ENCODE measurements at regions not wholly inside any gene's neighbourhood (a gene's known extent, or its start where the extent isn't known, plus 50 kb on each side); places are given as distances from the start of the nearest gene placed in this dataset.
A peak's percentile ranks its signal among the peaks of the same experiment; 100 is the strongest.

DNA sequence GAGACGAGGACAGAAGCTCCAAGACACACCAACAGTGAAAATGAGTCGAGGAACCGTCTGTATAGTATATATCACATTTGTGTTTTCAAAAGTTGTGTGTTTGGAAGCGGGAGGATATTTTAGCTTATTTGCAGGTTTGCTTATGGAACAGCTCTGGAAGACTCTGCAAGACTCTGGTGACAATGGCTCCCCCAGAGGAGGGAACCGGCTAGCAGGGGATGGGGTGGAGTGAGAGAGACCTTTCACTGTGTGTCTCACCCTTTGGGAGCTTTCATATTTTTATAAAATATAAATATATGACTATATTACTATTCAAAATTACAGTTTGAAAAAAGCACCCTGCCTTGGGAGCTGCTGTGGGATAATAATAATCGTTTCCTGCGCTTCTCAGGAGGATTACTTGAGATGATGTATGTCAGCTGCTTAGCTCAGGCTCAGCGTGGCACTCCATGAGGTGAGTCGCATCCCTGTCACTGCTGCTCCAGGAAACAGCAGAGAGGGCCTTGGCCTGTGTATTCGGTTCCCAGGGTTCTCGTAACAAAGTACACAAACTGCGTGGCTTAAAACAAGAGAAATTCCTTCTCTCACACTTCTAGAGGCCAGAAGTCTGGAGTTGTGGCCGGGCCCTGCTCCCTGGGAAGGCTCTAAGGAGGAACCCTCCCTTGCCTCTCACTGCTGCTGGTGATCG lies 183.9 kb downstream of the FAM43A start:
- Mint-ChIP-seq H3K27ac (no peak overlapping the region), H3K36me3 (ENCODE audit: low read depth) (no peaks in the 10 kb centered on the region), H3K9me3 (no peaks in the 10 kb centered on the region; the same call in 2 of the 3 replicates), H3K4me3 (no peak overlapping the region), H3K4me1 (peaks cover 24% of the 10 kb centered on the region), H3K27me3 (ENCODE audit: insufficient read depth, low read depth, poor library complexity) (no peaks in the 10 kb centered on the region)
- H2AFZ ChIP-seq = no peak overlapping the region
- H3F3A ChIP-seq (replicated peaks; ENCODE audit: low read depth) = no peaks in the 10 kb centered on the region
- no peaks in the 10 kb centered on the region for H3K79me2 ChIP-seq (replicated peaks; ENCODE audit: insufficient read depth)
- no peak for DNase-seq (ENCODE audit: low spot score)
- peaks cover 18% of the 10 kb centered on the region for H3K4me1 ChIP-seq (ENCODE audit: insufficient read depth)
- 0 out of 2 replicates have a peak, but pooled peaks cover 4% of the 10 kb centered on the region for H3K9me2 ChIP-seq (ENCODE audit: insufficient read depth)
- no peaks in the 10 kb centered on the region for H3K36me3 ChIP-seq (ENCODE audit: insufficient read depth)
- no peak overlapping the region for H3K27ac ChIP-seq (ENCODE audit: low read depth)
- ATAC-seq = no peak
- no peaks in the 10 kb centered on the region for H4K20me1 ChIP-seq (replicated peaks; ENCODE audit: insufficient read depth)
- no peaks in the 10 kb centered on the region for H3K27me3 ChIP-seq (ENCODE audit: insufficient read depth)
- TF ChIP-seq, protein P1, sequence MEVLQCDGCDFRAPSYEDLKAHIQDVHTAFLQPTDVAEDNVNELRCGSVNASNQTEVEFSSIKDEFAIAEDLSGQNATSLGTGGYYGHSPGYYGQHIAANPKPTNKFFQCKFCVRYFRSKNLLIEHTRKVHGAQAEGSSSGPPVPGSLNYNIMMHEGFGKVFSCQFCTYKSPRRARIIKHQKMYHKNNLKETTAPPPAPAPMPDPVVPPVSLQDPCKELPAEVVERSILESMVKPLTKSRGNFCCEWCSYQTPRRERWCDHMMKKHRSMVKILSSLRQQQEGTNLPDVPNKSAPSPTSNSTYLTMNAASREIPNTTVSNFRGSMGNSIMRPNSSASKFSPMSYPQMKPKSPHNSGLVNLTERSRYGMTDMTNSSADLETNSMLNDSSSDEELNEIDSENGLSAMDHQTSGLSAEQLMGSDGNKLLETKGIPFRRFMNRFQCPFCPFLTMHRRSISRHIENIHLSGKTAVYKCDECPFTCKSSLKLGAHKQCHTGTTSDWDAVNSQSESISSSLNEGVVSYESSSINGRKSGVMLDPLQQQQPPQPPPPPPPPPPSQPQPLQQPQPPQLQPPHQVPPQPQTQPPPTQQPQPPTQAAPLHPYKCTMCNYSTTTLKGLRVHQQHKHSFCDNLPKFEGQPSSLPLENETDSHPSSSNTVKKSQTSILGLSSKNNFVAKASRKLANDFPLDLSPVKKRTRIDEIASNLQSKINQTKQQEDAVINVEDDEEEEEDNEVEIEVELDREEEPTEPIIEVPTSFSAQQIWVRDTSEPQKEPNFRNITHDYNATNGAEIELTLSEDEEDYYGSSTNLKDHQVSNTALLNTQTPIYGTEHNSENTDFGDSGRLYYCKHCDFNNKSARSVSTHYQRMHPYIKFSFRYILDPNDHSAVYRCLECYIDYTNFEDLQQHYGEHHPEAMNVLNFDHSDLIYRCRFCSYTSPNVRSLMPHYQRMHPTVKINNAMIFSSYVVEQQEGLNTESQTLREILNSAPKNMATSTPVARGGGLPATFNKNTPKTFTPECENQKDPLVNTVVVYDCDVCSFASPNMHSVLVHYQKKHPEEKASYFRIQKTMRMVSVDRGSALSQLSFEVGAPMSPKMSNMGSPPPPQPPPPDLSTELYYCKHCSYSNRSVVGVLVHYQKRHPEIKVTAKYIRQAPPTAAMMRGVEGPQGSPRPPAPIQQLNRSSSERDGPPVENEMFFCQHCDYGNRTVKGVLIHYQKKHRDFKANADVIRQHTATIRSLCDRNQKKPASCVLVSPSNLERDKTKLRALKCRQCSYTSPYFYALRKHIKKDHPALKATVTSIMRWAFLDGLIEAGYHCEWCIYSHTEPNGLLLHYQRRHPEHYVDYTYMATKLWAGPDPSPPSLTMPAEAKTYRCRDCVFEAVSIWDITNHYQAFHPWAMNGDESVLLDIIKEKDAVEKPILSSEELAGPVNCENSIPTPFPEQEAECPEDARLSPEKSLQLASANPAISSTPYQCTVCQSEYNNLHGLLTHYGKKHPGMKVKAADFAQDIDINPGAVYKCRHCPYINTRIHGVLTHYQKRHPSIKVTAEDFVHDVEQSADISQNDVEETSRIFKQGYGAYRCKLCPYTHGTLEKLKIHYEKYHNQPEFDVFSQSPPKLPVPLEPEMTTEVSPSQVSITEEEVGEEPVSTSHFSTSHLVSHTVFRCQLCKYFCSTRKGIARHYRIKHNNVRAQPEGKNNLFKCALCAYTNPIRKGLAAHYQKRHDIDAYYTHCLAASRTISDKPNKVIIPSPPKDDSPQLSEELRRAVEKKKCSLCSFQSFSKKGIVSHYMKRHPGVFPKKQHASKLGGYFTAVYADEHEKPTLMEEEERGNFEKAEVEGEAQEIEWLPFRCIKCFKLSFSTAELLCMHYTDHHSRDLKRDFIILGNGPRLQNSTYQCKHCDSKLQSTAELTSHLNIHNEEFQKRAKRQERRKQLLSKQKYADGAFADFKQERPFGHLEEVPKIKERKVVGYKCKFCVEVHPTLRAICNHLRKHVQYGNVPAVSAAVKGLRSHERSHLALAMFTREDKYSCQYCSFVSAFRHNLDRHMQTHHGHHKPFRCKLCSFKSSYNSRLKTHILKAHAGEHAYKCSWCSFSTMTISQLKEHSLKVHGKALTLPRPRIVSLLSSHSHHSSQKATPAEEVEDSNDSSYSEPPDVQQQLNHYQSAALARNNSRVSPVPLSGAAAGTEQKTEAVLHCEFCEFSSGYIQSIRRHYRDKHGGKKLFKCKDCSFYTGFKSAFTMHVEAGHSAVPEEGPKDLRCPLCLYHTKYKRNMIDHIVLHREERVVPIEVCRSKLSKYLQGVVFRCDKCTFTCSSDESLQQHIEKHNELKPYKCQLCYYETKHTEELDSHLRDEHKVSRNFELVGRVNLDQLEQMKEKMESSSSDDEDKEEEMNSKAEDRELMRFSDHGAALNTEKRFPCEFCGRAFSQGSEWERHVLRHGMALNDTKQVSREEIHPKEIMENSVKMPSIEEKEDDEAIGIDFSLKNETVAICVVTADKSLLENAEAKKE (CRISPR knock-in tag; IDR thresholded peaks at IDR 0.05) = no peak
- TF ChIP-seq, protein P2, sequence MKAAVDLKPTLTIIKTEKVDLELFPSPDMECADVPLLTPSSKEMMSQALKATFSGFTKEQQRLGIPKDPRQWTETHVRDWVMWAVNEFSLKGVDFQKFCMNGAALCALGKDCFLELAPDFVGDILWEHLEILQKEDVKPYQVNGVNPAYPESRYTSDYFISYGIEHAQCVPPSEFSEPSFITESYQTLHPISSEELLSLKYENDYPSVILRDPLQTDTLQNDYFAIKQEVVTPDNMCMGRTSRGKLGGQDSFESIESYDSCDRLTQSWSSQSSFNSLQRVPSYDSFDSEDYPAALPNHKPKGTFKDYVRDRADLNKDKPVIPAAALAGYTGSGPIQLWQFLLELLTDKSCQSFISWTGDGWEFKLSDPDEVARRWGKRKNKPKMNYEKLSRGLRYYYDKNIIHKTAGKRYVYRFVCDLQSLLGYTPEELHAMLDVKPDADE (IDR thresholded peaks at IDR 0.05) = no peak
- TF ChIP-seq, protein P3, sequence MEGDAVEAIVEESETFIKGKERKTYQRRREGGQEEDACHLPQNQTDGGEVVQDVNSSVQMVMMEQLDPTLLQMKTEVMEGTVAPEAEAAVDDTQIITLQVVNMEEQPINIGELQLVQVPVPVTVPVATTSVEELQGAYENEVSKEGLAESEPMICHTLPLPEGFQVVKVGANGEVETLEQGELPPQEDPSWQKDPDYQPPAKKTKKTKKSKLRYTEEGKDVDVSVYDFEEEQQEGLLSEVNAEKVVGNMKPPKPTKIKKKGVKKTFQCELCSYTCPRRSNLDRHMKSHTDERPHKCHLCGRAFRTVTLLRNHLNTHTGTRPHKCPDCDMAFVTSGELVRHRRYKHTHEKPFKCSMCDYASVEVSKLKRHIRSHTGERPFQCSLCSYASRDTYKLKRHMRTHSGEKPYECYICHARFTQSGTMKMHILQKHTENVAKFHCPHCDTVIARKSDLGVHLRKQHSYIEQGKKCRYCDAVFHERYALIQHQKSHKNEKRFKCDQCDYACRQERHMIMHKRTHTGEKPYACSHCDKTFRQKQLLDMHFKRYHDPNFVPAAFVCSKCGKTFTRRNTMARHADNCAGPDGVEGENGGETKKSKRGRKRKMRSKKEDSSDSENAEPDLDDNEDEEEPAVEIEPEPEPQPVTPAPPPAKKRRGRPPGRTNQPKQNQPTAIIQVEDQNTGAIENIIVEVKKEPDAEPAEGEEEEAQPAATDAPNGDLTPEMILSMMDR (conservative IDR thresholded peaks at IDR 0.05; ENCODE audit: low read depth in 2 of 2) = 0 out of 4 replicates have a peak, but pooled peaks of 1 of the 2 experiments have one; percentile 8
- no peak overlapping the region for H3K4me2 ChIP-seq
- no peak overlapping the region for H3K4me3 ChIP-seq

All from GM23338 (cell line).